Left lung (tissue), 4 donors: ENCODE measurements at regions not wholly inside any gene's neighbourhood (a gene's known extent, or its start where the extent isn't known, plus 50 kb on each side); places are given as distances from the start of the nearest gene placed in this dataset.

ENCODE experiments used
- ATAC-seq: fragments of 200-7000 bp; cut with Tn5 transposase; one replicate; pipeline ENCODE4 v1.9.1; 2020; ENCODE audit warnings: moderate library complexity
- DNase-seq, 4 donors: peaks; one replicate each; pipeline ENCODE4 v3.0.0-alpha.2; 2013 to 2020
- H3K27ac ChIP-seq, 2 donors: fragments of 200-600 bp; sonication (generic) in 1 of 2; one replicate each; pipeline versions ENCODE4 v1.5.0 to v1.8.0; 2020 to 2021
- H3K27me3 ChIP-seq, 2 donors: fragments of 200-600 bp; sonication (generic) in 1 of 2; one replicate each; pipeline versions ENCODE4 v1.5.0 to v1.8.0; 2020 to 2021
- H3K36me3 ChIP-seq, 2 donors: fragments of 200-600 bp; sonication (generic) in 1 of 2; one replicate each; pipeline versions ENCODE4 v1.5.0 to v1.8.0; 2020 to 2021
- H3K4me1 ChIP-seq, 2 donors: fragments of 200-600 bp; one replicate each; pipeline ENCODE4 v1.8.0; 2021
- H3K4me3 ChIP-seq, 2 donors: fragments of 200-600 bp; sonication (generic) in 1 of 2; one replicate each; pipeline versions ENCODE4 v1.5.0 to v1.8.0; 2020 to 2021; ENCODE audit warnings: mild to moderate bottlenecking in 1 of 2
- H3K9me3 ChIP-seq, 2 donors: fragments of 200-600 bp; sonication (generic) in 1 of 2; one replicate each; pipeline versions ENCODE4 v1.5.0 to v1.8.0; 2020 to 2021
- intact Hi-C, 2 donors: fragments of 100-400 bp; cut with DNase I; formaldehyde crosslinking; loops; one replicate each; pipeline versions ENCODE4 v1.11.2 to v1.14.2; 2022
- TF ChIP-seq, protein P1 (sequence below), 2 donors: fragments of 200-600 bp; sonication (generic) in 1 of 2; IDR thresholded peaks; one replicate each; pipeline versions ENCODE4 v1.5.0 to v1.8.0; 2021; ENCODE audit warnings: antibody characterized with exemption in 2 of 2
- donor health status: DM: no; HTN: yes; CAD: no.
- donor health status: DM: no; HTN: no; CAD: no.

DNA sequence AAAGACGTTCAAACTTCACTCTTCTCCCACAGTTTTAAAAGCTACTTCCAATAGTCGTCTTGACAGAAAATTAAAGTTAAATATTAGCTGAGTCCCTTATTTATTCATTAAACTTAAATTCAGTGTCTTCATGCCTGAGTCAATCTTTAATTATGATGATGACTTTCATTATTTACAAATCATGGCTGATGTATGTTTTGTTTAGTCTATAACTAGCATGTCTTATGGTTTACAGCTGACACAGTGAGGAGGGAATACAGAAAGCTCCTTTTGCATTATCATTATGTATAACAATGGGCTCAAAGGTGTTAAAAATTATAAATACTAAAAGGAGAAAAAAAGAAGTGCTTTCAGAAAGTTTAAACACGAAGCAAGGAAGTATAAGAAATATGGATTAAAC, 1333.1 kb downstream of the CDH8 start:
- Histone ChIP-seq H3K36me3 (no peaks in the 10 kb centered on the region), H3K27ac (no peak overlapping the region), H3K4me1 (no peaks in the 10 kb centered on the region), H3K4me3 (no peak overlapping the region), H3K9me3 (no peaks in the 10 kb centered on the region), H3K27me3 (no peaks in the 10 kb centered on the region)
- no peak for ATAC-seq
- intact Hi-C loops = no loop called here
- TF ChIP-seq, protein P1, sequence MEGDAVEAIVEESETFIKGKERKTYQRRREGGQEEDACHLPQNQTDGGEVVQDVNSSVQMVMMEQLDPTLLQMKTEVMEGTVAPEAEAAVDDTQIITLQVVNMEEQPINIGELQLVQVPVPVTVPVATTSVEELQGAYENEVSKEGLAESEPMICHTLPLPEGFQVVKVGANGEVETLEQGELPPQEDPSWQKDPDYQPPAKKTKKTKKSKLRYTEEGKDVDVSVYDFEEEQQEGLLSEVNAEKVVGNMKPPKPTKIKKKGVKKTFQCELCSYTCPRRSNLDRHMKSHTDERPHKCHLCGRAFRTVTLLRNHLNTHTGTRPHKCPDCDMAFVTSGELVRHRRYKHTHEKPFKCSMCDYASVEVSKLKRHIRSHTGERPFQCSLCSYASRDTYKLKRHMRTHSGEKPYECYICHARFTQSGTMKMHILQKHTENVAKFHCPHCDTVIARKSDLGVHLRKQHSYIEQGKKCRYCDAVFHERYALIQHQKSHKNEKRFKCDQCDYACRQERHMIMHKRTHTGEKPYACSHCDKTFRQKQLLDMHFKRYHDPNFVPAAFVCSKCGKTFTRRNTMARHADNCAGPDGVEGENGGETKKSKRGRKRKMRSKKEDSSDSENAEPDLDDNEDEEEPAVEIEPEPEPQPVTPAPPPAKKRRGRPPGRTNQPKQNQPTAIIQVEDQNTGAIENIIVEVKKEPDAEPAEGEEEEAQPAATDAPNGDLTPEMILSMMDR (IDR thresholded peaks at IDR 0.05) = no peak
- DNase-seq = peak in 2 of 4 donors; percentile 18 to 20

DNA sequence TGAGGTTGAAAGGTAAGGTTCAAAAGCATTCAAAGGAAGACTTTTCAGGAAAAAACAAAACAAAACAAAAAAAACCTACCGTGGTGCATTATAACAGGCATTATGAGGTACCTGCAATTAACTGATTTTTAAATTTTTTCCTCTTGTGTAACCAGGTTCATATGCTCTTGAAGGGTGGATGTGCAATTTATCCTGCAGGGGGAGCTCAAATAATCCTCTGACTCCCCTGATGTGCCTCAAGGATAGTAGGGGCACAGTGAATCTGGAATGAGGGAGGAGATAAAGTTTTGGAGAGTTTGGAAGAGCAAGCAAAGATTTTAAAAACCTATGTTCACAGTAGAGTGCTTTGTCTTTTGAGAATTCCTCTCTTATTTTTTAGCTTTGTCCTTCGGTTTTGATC, 1349.4 kb downstream of the CDH8 start:
- ATAC-seq = no peak

DNA sequence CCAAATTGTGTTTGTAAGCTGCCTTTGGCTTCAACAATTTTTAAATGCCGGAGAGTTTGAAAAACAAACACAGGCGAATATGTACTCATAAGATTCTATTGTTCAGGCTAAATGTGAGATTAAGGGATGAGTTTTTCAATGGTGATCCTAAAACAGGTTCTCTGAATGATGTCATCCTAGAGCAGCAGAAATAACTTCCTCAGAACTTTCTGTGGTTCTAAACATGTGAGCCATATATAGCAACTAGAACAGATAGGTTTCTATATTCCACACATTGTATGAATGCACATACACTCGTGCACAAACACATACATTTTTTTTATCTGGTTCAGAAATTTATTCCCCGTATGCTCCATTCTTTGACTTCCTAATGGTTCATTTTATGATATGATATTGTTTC, 1352.2 kb downstream of the CDH8 start:
- DNase-seq (no peak), ATAC-seq (no peak)
- H3K27ac ChIP-seq = no peak overlapping the region
- no peak overlapping the region for H3K4me3 ChIP-seq
- H3K9me3 ChIP-seq = peaks cover 0 to 3% of the 10 kb centered on the region in 2 donors
- no peaks in the 10 kb centered on the region for H3K4me1 ChIP-seq
- H3K27me3 ChIP-seq = no peaks in the 10 kb centered on the region
- H3K36me3 ChIP-seq = no peaks in the 10 kb centered on the region
- intact Hi-C loops = no loop called here
- TF ChIP-seq, protein P1 (IDR thresholded peaks at IDR 0.05) = no peak

More for the DNA sequence above, 1349.4 kb downstream of the CDH8 start:
- Histone ChIP-seq H3K36me3 (no peaks in the 10 kb centered on the region), H3K9me3 (peaks cover 0 to 8% of the 10 kb centered on the region in 2 donors), H3K4me3 (no peak overlapping the region), H3K27ac (no peak overlapping the region), H3K27me3 (no peaks in the 10 kb centered on the region), H3K4me1 (no peaks in the 10 kb centered on the region)
- TF ChIP-seq, protein P1 (IDR thresholded peaks at IDR 0.05) = no peak
- no peak for DNase-seq
- intact Hi-C loops = no loop called here

DNA sequence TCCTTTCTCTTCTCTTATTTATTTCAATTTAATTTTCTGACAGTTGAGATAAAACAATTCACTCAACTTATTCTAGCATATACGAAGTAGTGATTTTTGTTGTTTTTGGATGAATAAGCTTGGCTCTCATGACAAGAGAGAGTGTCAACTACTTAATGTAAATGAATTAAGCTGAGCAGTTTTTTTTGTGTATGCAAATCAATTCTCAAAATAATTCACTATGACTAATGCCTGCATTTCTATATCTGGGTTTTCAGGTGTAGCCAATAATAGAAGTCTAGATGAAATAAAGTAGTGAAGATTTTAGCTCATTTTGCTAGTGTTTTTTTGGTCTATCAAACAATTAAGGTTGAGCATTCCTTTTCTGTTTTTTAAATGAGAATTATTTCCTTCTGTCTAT, 1354.0 kb downstream of the CDH8 start:
- no peaks in the 10 kb centered on the region for H3K36me3 ChIP-seq
- no peaks in the 10 kb centered on the region for H3K9me3 ChIP-seq
- intact Hi-C loops = no loop called here
- TF ChIP-seq, protein P1 (IDR thresholded peaks at IDR 0.05) = no peak
- DNase-seq = no peak
- H3K27me3 ChIP-seq = no peaks in the 10 kb centered on the region
- no peak for ATAC-seq
- H3K4me3 ChIP-seq = no peak overlapping the region
- no peak overlapping the region for H3K27ac ChIP-seq
- H3K4me1 ChIP-seq = no peaks in the 10 kb centered on the region

DNA sequence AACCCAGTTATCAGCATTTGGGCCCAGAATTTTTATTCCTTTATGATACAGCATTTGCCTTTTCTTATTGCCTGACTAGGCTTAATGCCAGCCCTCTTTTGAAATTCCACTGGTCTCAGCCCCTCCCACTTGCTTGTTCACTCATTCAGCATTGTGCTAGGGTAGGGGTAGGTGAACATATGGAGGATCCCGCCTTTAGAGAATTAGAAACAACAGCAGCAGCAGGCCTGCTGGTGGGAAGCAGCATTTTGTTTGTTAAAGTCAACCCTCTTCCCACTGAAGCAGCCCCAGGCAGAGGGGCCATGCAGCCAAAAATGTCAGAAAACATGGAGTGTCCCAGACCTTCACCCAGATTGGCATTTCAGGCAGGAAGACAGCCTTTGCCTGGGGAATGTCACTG, 1355.2 kb downstream of the CDH8 start:
- Histone ChIP-seq H3K36me3 (no peaks in the 10 kb centered on the region), H3K4me3 (no peak overlapping the region), H3K9me3 (no peaks in the 10 kb centered on the region), H3K27ac (no peak overlapping the region), H3K27me3 (no peaks in the 10 kb centered on the region), H3K4me1 (no peaks in the 10 kb centered on the region)
- intact Hi-C loops = no loop called here
- ATAC-seq = no peak
- no peak for DNase-seq
- TF ChIP-seq, protein P1 (IDR thresholded peaks at IDR 0.05) = no peak
